GM19455 (cell line): ENCODE measurements at regions not wholly inside any gene's neighbourhood (a gene's known extent, or its start where the extent isn't known, plus 50 kb on each side); places are given as distances from the start of the nearest gene placed in this dataset.

Source experiments
- ATAC-seq: cut with Tn5 transposase; IDR thresholded peaks from one replicate; pipeline ENCODE4 v1.9.1; 2021; ENCODE audit not compliant: unreplicated experiment

DNA sequence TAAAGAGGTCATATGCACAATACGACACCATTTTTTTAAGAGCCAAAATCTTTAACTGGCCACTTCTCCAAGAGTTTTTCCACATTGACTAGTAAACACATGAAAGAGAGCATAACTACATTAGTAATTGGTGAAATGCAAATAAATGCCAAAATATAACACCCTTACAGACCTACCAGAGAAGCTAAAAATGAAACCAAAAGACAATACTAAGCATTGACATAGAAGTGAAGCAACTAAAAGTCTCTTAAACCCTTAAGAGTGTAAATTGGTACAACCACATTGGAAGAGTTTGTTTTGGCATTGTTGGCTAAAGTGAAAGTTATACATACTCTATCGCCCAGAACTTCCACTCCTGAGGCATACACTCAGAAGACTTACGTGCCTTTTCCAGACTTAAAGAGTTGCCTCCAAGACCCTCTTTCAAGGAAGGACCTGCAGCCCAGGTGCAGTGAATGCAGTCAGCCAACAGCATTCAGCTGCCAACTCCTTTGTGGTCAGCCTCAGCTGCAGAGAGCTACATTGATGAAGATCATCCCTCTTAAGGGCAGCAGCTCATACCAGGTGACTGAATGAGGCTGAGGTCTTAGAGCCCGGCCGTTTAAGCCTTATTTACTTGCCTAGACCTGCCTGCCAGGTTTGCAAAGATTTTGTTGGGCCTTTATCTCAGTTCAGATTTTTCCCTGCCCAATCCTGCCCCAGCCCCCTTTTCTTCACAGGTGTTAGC is 839.1 kb upstream of the ADGRL2 start:
- ATAC-seq: no peak

DNA sequence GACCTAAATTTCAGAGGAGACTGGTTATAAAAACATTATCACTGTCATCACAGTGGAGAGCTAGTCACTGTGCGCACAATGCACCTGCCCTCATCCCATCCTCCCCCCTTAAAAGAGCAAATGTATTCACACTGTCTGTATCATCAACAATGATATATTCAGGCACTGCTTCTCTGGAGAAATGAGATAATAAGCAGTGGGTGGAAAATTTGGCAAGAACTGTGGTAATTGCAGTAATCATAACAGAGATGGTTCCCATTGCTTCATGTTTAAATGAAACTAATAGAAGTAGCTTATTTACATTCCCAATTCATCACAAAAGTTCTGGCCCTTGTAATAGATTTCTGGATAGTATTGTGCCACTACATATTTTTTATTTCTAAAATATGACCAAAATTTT is 867.4 kb upstream of the ADGRL2 start:
- no peak for ATAC-seq

GRCh38 chr1:80931178-80931577 is 869.6 kb upstream of the ADGRL2 start:
- ATAC-seq: no peak

DNA sequence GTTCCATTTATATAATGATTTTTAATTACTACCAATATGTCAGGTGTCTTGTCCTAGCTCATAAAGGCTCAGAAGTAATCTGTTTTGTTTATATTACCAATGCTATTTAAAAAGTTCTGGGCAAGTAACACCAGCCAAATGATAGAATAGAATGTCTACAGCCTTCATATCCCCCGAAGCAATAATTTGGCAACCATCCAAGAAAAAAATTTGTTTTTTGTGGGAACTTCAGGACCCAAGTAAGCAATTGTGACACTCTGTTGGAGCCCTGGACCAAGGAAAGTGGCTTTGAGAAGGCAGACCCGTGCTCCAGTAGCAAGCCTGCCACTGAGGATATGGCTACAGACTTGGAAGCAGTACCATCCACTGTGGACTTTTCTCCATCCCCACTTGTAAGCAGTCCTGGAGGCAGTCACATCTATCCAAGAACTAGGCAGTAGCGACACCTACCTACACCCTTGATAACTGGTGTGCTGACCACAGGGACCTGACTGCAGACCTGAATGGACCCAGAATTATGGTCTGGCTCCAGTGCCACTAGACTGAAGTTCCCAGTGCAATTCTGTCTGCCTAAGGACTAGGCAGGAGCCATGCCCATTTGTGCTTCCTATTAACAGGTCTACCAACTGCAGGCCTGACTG is 870.7 kb upstream of the ADGRL2 start:
- ATAC-seq: no peak

DNA sequence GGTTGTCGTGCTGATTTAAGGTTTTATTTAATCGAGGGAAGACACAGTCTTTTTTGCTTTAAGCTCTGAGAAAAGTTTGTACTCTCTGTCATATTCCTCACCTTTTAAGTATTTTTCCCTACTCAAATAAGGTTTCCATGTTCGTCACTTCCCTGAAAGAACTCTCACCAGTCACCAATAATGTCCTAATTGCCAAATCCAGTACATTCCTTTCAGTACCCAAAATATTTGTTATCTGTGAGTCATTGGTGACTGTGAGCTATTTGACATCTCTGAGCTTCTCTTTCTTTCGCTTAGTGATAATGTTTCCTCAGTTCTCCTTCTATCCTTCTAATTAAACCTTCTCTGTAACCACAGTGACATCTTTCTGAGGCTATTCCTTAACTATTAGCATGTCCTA is 874.2 kb upstream of the ADGRL2 start:
- no peak for ATAC-seq

GRCh38 chr1:80925130-80925805 is 875.5 kb upstream of the ADGRL2 start:
- no peak for ATAC-seq

GRCh38 chr1:80924290-80924689 is 876.4 kb upstream of the ADGRL2 start:
- ATAC-seq: no peak

DNA sequence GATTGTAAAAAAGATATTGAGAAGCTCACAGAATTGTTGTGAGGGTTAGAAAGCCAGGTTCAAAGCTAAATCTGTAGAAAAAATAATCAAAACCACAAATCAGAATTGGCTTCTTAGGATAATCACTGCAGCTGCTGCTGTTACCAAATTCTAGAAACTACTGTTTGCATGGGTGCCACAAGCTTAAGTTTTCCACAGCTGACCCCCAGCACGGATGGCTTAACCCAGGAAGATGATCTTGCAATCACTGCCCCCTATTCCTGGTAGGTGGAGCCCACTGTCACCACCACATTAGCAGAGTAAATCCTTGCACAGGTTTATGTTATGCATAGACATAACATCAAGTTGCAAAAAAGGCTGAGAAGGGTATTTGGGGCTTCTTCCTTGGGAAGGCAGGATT is 877.8 kb upstream of the ADGRL2 start:
- ATAC-seq: no peak

GRCh38 chr1:80919426-80919825 is 881.3 kb upstream of the ADGRL2 start:
- ATAC-seq: no peak

GRCh38 chr1:80918380-80918779 is 882.4 kb upstream of the ADGRL2 start:
- ATAC-seq: no peak

GRCh38 chr1:80917826-80918225 is 882.9 kb upstream of the ADGRL2 start:
- no peak for ATAC-seq

DNA sequence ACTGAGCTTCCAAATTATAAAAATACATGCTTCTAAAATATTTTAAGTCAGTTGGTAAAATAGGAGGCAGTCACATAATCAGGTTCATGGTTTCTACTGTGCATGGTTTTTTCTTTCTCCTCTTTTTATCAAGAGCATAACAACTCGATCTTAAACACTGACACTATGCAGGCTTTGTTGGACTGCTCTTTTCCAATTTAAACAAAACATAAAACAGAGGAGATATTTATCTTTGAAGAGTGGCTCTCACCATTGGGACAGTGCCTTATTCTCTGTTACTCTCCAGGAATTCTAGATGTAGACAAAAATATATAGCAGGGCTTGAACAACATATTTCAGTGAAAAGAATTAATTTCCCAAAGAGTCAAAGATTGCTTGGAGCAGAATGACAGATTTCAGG is 883.5 kb upstream of the ADGRL2 start:
- ATAC-seq: no peak

DNA sequence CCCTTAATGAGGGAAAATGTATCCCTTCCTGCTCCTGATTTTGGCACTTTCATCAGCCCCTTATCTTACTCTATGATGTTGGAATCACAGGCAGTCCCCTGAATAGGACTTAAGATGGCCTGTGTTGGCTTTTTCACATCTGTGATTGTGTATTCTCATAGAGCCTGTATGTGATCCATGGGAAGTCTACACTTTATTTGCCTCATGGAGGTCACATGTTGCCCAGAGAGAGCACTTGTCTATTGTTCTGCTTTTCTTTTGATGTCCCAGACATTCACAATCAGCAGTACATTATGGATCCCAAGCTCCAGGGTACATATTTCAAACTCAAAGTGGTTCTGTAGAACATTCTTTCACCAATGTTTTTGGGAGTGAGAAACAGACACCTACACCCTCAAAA is 885.2 kb upstream of the ADGRL2 start:
- ATAC-seq: no peak

DNA sequence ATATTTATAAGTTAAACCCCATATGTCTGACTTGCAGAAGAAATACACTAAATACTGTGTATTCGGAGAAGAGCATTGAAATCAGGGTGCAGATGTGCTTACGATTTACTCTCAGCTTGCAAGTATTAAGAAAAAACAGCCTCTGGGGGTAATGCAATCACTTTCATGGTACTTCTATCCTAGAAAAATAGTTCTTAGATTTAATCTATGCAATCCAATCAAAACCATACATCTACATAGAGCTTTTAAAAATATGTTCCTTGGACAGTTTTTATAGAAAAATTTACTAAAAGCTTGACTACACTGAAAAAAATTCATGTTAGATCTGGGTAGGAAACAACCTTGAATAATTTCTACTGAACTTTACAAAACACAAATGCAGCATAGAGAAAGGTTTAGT is 890.3 kb upstream of the ADGRL2 start:
- no peak for ATAC-seq

GRCh38 chr1:80909172-80909784 is 891.5 kb upstream of the ADGRL2 start:
- no peak for ATAC-seq

DNA sequence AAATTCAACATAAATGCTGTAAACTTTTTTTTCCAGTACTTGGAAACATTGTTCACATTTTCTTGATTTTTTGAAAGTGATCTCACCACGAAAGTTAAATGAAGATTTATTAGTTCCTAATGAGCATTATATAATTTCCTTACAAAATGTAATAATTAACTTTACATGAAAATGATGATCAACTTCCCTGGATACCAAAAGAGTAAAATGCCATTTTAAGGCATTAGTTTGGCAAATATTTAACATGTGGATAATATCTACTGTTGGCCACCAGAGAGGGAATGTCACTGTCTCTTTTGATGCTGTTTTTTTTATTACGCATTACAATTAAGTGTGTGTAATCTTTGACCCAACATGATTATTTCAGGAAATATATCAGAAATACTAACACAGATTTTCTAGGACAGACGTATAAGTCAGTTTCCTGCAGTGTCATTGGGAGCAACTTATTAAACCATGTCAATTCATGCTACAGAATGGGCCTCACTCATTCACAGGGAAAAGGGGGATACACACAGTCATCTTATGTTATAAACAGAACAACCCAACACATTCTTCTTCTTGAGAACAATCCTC is 903.9 kb upstream of the ADGRL2 start:
- ATAC-seq: no peak

- no peak for ATAC-seq
Measured at GRCh38 chr1:80894921-80895320, 905.8 kb upstream of the ADGRL2 start.

GRCh38 chr1:80893115-80893514 is 907.6 kb upstream of the ADGRL2 start:
- ATAC-seq: no peak

DNA sequence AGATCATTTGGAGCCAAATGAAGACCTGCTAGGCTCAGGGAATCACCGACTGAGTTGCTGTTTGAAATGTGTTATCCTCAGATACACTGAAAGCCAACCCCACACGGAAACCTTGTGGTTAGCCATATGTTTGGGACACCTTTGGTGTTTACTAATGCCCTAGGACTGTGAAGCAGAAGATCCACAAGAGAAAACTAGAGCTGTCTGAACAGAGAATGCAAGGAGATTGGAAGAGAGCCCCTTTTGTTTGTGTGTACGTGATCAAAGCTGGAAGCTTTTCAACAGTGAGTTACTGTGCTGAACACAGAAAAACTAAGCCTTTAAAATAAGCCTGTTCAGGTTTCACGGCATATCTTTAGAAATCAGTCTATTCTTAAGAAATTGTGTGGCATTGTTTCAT is 908.2 kb upstream of the ADGRL2 start:
- no peak for ATAC-seq

DNA sequence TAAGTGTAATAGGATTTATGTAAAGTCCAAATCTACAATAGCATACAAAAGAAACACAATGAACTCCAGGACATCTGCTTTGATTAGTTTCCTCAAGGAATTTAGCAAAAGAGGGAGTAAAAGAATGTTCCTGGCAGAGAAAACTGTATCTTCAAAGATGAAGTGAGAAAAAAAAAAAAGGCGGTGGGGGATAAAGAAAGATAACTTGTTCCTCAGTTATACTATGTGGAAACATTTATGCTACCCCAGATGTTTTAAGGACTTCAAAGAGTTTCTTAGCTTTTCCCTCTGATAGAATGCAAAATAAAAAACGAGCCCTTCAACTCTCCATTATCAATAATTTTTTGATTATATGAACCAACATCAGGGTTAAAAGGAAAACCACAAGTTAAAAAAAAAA is 908.9 kb upstream of the ADGRL2 start:
- no peak for ATAC-seq

DNA sequence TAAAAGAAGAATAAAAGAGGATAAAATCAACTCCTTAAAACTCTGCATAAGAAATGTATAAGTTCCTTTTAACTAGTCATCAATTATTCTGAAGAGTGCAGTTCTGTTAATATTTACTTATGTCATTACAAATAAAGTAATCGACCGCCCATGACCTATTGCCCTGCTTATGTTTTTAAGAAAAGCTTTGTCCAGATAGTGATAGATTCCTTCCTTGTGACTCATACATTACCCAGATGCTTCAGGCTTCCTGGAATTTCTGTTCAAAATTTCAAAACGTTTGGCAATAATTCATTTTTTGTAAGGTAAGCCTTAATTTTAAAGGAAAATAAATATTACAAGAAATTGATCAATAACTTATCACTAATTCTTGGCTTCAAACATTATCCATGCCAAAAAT is 918.2 kb upstream of the ADGRL2 start:
- no peak for ATAC-seq

DNA sequence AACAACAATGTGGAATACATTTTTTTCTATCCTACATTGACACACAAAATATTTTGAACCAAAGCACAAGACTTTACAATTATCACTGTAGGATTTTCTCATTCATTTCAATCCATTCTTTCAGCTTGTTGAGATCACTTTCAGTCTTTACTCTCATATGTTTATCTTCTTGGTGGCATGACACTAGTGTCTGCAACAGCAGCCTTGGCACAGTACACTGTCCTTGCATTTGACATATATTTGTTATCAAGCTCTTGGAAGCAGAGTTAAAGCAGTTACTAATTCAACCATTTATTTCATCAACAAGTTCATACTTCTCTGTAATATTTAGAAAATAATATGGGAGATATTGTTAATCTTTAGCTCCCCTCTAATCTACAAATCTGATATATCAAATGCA is 922.4 kb upstream of the ADGRL2 start:
- no peak for ATAC-seq
